Skeletal muscle satellite cell (primary cell): ENCODE measurements at regions not wholly inside any gene's neighbourhood (a gene's known extent, or its start where the extent isn't known, plus 50 kb on each side); places are given as distances from the start of the nearest gene placed in this dataset.
"Not testable (repeated sequence)": the region's sequence is repeated elsewhere in the genome, so short reads cannot be mapped to it uniquely, and the experiment has no call there.

Experiments used
- H3K27me3 ChIP-seq: 2 replicates; pipeline ENCODE4 v1.7.0; 2013; ENCODE audit warnings: low read length; ENCODE audit not compliant: control insufficient read depth, insufficient read depth
- H3K36me3 ChIP-seq: 2 replicates; pipeline ENCODE4 v1.7.0; 2013; ENCODE audit warnings: mild to moderate bottlenecking, control low read depth, low read length; ENCODE audit not compliant: insufficient read depth
- H3K4me1 ChIP-seq: 2 replicates; pipeline ENCODE4 v1.7.0; 2013; ENCODE audit warnings: low read length; ENCODE audit not compliant: control insufficient read depth, insufficient read depth
- H3K4me2 ChIP-seq: 2 replicates; pipeline ENCODE4 v1.7.0; 2013; ENCODE audit warnings: mild to moderate bottlenecking, low read length
- H3K4me3 ChIP-seq: 2 replicates; pipeline ENCODE4 v1.7.0; 2013; ENCODE audit warnings: low read length
- H3K9ac ChIP-seq: 2 replicates; pipeline ENCODE4 v1.7.0; 2013; ENCODE audit warnings: mild to moderate bottlenecking, low read depth, low read length, moderate library complexity
- H3K9me3 ChIP-seq: replicated peaks from 2 replicates; pipeline ENCODE4 v1.7.0; 2013; ENCODE audit warnings: mild to moderate bottlenecking, control low read depth, low read length

GRCh38 chr7:114086914-114087652 is 168.3 kb upstream of the PPP1R3A start:
- no peaks in the 10 kb centered on the region for H3K9me3 ChIP-seq
- peak overlapping the region; percentile 69 for H3K9ac ChIP-seq
- H3K4me2 ChIP-seq, result peak overlapping the region; percentile 98
- peaks cover 4% of the 10 kb centered on the region for H3K27me3 ChIP-seq
- H3K4me3 ChIP-seq, result peak overlapping the region; percentile 82
- H3K4me1 ChIP-seq, result peaks cover 16% of the 10 kb centered on the region
- H3K36me3 ChIP-seq, result no peaks in the 10 kb centered on the region

GRCh38 chr7:114086537-114086913 is 167.7 kb upstream of the PPP1R3A start:
- Histone ChIP-seq H3K9ac (peak overlapping the region; percentile 69), H3K27me3 (peaks cover 4% of the 10 kb centered on the region), H3K9me3 (no peaks in the 10 kb centered on the region), H3K36me3 (no peaks in the 10 kb centered on the region), H3K4me2 (peak overlapping the region; percentile 98), H3K4me1 (peaks cover 16% of the 10 kb centered on the region), H3K4me3 (peak overlapping the region; percentile 82)

GRCh38 chr7:114085592-114086501 is 167.0 kb upstream of the PPP1R3A start:
- Histone ChIP-seq H3K9me3 (no peaks in the 10 kb centered on the region), H3K36me3 (no peaks in the 10 kb centered on the region), H3K27me3 (peaks cover 4% of the 10 kb centered on the region), H3K4me1 (peaks cover 16% of the 10 kb centered on the region), H3K4me2 (peak overlapping the region; percentile 98), H3K9ac (peak overlapping the region; percentile 69), H3K4me3 (peak overlapping the region; percentile 82)

GRCh38 chr7:114085313-114085591 is 166.4 kb upstream of the PPP1R3A start:
- Histone ChIP-seq H3K9me3 (no peaks in the 10 kb centered on the region), H3K4me1 (peaks cover 16% of the 10 kb centered on the region), H3K4me3 (peak overlapping the region; percentile 82), H3K36me3 (no peaks in the 10 kb centered on the region), H3K4me2 (peak overlapping the region; percentile 98), H3K27me3 (peaks cover 4% of the 10 kb centered on the region), H3K9ac (peak overlapping the region; percentile 69)

- Histone ChIP-seq H3K4me3 (peak overlapping the region; percentile 82), H3K27me3 (peaks cover 4% of the 10 kb centered on the region), H3K4me1 (peaks cover 16% of the 10 kb centered on the region), H3K9ac (peak overlapping the region; percentile 69), H3K4me2 (peak overlapping the region; percentile 98), H3K9me3 (no peaks in the 10 kb centered on the region), H3K36me3 (no peaks in the 10 kb centered on the region)
These were observed 165.9 kb upstream of the PPP1R3A start for GRCh38 chr7:114084472-114085312.

GRCh38 chr7:114084002-114084471 is 165.2 kb upstream of the PPP1R3A start:
- H3K4me1 ChIP-seq, result peaks cover 16% of the 10 kb centered on the region
- H3K36me3 ChIP-seq, result no peaks in the 10 kb centered on the region
- H3K4me2 ChIP-seq, result peak overlapping the region; percentile 98
- H3K9ac ChIP-seq, result no peak overlapping the region
- peaks cover 4% of the 10 kb centered on the region for H3K27me3 ChIP-seq
- H3K9me3 ChIP-seq, result no peaks in the 10 kb centered on the region
- peak overlapping the region; percentile 82 for H3K4me3 ChIP-seq

- H3K4me1 ChIP-seq, result peaks cover 16% of the 10 kb centered on the region
- peak overlapping the region; percentile 90 for H3K4me2 ChIP-seq
- H3K4me3 ChIP-seq, result peak overlapping the region; percentile 67
- no peaks in the 10 kb centered on the region for H3K9me3 ChIP-seq
- peaks cover 4% of the 10 kb centered on the region for H3K27me3 ChIP-seq
- no peak overlapping the region for H3K9ac ChIP-seq
- H3K36me3 ChIP-seq, result no peaks in the 10 kb centered on the region
These were observed 164.6 kb upstream of the PPP1R3A start for GRCh38 chr7:114083166-114084001.

GRCh38 chr7:114082642-114083165 is 163.9 kb upstream of the PPP1R3A start:
- Histone ChIP-seq H3K9me3 (no peaks in the 10 kb centered on the region), H3K4me3 (peak overlapping the region; percentile 67), H3K36me3 (no peaks in the 10 kb centered on the region), H3K9ac (no peak overlapping the region), H3K4me1 (peaks cover 16% of the 10 kb centered on the region), H3K4me2 (peak overlapping the region; percentile 90), H3K27me3 (peaks cover 4% of the 10 kb centered on the region)

- H3K9ac ChIP-seq, result no peak overlapping the region
- H3K27me3 ChIP-seq, result peaks cover 4% of the 10 kb centered on the region
- peak overlapping the region; percentile 90 for H3K4me2 ChIP-seq
- H3K4me1 ChIP-seq, result peaks cover 11% of the 10 kb centered on the region
- no peaks in the 10 kb centered on the region for H3K9me3 ChIP-seq
- no peak overlapping the region for H3K4me3 ChIP-seq
- no peaks in the 10 kb centered on the region for H3K36me3 ChIP-seq
These were observed 163.0 kb upstream of the PPP1R3A start for GRCh38 chr7:114081606-114082425.

- not testable (repeated sequence) for H3K9ac ChIP-seq, H3K9me3 ChIP-seq, H3K4me3 ChIP-seq, H3K4me2 ChIP-seq, H3K36me3 ChIP-seq, H3K27me3 ChIP-seq, H3K4me1 ChIP-seq
These were observed 158.3 kb upstream of the PPP1R3A start for GRCh38 chr7:114077158-114077524.
